Hematopoietic multipotent progenitor cell treated with erythropoietin and hydrocortisone succinate and interleukin-3 and kit ligand, for 4 days (in vitro differentiated cells): ENCODE measurements at regions not wholly inside any gene's neighbourhood (a gene's known extent, or its start where the extent isn't known, plus 50 kb on each side); places are given as distances from the start of the nearest gene placed in this dataset.
A peak's percentile ranks its signal among the peaks of the same experiment; 100 is the strongest.

Source experiments
- DNase-seq: peaks from one replicate; pipeline ENCODE4 v3.0.0-alpha.2; 2015

GRCh38 chr11:29780756-29781155 lies 236.1 kb downstream of the KCNA4 start:
- no peak for DNase-seq

DNA sequence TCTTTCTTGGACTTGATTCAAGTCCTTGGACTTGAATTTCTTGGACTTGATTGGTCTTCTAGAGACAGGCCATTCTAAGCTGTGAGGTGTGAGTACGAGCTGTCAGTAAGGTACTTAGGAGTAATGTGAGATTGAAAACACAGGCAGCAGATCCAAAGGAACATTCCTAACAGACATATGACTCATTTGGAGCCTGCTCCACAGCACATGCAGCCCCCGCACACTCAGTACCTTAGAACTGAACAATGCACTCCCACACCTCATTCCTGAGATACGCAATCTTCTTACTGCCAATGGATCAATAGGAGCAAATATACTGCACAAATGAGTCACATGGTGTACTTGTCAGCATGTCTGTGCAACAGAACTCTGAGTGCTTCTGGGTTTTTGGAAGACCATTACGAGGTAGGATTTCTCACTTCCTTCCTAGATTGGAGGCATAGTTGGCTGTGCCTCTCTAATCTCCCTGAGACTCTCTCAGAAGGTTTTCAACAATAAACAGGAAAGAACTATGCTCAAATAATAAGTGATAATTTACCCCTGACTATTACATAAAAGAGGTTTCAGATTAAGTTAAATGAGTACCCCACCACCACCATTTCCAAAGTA lies 243.1 kb downstream of the KCNA4 start:
- no peak for DNase-seq

GRCh38 chr11:29756871-29757270 lies 260.0 kb downstream of the KCNA4 start:
- no peak for DNase-seq

DNA sequence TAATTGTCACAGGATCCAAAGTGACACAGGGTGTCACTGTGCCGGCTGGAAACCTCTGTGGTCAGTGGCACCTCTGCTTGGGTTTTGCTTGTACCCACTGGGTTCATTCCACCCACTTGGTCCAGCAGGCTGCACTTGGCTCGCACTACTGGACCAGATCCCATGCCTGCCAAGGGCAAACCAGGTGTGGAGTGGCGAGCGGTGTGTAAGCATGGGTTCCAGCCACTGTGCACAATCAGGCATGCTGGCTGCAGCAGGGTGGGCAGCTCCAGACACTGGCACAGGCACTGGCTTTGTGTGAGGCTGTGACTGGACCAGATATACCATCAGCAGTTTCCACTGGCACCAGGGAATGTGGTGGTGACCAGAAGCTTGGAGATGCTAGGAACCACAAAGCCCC lies 261.4 kb downstream of the KCNA4 start:
- DNase-seq, result no peak

GRCh38 chr11:29751618-29752017 lies 265.2 kb downstream of the KCNA4 start:
- DNase-seq, result no peak

DNA sequence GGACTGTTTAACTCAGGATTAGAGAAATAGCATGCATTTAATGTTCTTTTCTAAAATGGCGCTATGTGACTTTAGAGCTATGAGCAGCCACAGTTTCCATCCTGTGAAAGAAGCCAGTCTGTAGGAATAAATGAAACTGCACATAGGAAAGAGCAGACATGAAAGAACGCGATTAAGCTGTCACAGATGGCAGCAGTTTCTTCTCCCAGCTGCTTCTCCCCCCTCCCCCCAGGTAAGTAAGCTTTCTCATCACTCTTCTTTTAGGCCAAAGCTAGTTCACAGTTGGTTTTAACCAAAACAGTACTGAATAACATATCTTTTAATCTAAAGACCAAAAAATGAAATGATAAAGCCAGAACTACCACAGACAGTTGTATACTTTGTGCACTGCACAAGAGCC lies 266.4 kb downstream of the KCNA4 start:
- no peak for DNase-seq

DNA sequence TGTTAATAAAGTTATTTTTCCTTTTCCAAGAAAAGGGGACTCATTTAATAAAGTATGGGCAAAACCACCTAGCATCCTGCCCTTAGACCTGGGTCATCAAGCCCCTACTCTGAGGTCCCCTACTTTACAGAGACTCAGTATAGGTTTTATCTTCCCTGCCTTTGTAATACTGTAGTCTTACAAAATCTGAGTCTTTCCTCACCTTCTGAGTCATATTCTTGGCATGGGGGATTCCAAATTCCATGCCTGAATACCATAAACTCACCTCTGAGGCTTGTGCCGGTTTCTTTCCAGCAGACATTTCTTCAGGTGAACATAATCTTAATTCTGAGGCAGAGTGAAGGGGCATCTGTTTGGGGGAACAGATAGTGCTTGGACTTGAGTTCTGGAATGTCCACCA lies 282.5 kb downstream of the KCNA4 start:
- no peak for DNase-seq

GRCh38 chr11:29713831-29714320 lies 303.0 kb downstream of the KCNA4 start:
- no peak for DNase-seq

- no peak for DNase-seq
Observed at GRCh38 chr11:29712616-29713015, 304.2 kb downstream of the KCNA4 start.

DNA sequence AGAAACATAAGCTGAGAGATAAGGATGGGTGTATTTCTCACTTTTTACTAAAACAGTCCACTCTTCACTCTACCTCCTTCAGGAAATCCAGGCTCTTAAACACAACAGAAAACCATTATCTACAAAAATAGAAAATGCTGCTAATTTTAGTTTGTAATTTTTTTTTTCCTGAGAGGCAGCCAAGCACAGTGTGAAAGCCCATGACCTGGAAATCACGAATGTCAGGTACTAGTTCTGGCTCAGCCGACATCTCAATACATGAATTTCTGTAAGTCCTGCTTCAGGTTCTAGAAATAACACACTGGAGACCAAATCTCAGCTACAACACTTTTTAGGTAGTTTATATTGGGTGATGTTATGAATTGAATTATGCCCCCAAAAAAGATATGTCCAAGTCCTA lies 308.9 kb downstream of the KCNA4 start:
- DNase-seq, result no peak

GRCh38 chr11:29685361-29685760 lies 331.5 kb downstream of the KCNA4 start:
- DNase-seq, result no peak

DNA sequence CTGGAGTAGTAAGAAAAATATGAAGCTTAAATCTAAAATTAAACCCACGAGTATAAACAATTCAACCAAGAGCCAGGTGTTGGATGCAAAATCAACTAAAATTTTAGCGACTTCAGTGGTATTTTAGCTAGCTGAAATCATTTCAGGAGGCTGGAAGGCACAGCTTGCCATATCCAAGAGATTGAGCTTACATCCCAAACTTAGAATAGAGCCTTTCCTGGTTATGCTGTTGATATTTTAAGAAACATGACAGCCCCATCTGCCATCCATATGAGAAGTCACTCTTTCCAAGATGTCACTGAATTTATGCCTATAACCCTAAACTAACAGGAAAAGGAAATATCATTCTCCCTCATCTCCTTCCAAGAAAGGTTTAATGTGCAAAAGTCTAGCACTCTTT lies 334.0 kb downstream of the KCNA4 start:
- no peak for DNase-seq

DNA sequence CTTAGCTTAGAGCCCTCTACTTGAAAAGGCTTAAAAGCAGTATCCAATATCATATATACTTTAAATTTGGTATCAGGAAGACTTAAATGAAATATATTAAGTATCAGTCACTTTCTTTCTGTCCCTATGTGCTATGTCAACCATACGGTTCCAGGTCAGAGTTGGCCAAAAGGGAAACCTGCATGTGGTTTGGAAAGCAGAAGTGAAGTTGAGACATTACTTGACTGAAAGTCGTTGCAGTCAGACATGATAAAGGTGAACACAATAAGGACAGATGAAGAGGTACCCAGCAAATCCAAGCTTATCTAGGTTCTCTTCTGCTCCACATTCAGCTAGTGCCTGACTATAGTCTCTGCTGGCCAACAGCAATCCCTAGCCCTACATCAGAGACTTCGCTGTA lies 336.8 kb downstream of the KCNA4 start:
- no peak for DNase-seq

GRCh38 chr11:29676993-29677392 lies 339.8 kb downstream of the KCNA4 start:
- no peak for DNase-seq

GRCh38 chr11:29669310-29669709 lies 347.5 kb downstream of the KCNA4 start:
- no peak for DNase-seq

- DNase-seq, result no peak
Observed at GRCh38 chr11:29657709-29658108, 359.1 kb downstream of the KCNA4 start.

- no peak for DNase-seq
Observed at GRCh38 chr11:29656597-29656996, 360.2 kb downstream of the KCNA4 start.

- no peak for DNase-seq
Observed at GRCh38 chr11:29645373-29645772, 371.5 kb downstream of the KCNA4 start.

DNA sequence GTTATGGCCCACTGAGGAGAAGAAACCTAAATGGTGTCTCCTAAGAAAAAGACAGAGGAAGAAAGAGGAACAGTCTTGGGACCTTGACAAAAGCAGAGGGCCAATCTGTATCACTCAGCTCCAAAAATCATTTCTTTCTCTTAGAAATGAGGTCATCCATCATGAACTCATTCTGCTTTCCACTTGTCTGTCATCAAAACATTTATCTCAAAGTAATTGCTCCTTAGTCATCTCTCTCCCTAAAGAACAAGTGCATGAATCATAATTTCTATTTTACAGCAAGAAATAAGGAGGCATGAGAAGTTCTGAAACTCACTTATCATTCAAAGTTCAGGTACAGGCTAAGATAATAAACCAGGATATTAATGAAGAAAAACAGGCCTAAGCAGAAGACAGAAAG lies 375.6 kb downstream of the KCNA4 start:
- no peak for DNase-seq

DNA sequence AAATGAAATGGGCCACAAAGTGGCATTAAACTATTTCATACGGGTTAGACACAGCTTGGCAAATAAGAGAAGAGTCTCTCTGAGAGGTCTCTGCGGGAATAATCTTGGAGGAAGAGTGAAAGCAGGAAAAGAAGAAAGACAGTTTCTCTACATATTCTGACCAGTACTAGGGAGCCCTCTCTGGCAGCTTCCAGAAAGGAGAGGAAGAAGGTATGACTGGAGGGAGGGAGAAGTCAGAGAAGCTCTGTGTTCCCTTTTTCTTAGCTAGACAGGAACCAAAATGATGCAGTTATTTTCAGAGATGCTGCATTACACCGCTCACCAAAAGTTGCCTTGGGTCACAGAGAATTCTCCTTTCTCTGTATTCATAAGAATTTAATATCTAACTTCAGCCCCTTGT lies 382.1 kb downstream of the KCNA4 start:
- no peak for DNase-seq

- peak; percentile 1 for DNase-seq
Observed at GRCh38 chr11:29634244-29634643, 382.6 kb downstream of the KCNA4 start.

- no peak for DNase-seq
Observed at GRCh38 chr11:29629286-29629685, 387.5 kb downstream of the KCNA4 start.

GRCh38 chr11:29628609-29629008 lies 388.2 kb downstream of the KCNA4 start:
- DNase-seq, result no peak

DNA sequence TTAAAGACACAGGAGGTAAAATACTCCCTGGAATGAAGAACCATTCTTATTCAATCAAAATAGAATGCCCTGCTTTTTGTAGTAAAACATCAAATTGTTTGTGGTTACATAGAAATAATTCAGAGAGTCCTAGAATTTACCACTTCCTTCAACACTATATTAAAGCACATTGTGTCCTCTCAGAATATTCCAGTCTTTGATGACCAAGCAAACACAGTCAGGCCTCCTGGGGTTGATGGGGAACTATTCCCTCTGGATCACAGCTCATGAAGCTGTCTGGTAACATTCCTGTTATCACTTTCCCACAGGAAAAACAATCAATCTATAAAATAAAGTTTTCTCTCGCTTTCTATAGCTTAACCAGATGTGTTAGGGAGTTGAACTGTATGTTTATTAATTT lies 389.3 kb downstream of the KCNA4 start:
- no peak for DNase-seq

- DNase-seq, result no peak
Observed at GRCh38 chr11:29623144-29623722, 393.6 kb downstream of the KCNA4 start.
